ENCODE measurements at regions not wholly inside any gene's neighbourhood (a gene's known extent, or its start where the extent isn't known, plus 50 kb on each side); places are given as distances from the start of the nearest gene placed in this dataset.

GRCh38 chr5:44942524-44943001, 133.8 kb downstream of the MRPS30 start:
- TF ChIP-seq YY1 (IDR thresholded peaks at IDR 0.05; ENCODE audit: insufficient read depth, insufficient read length) (no peak), ZNF274 (IDR thresholded peaks at IDR 0.05; ENCODE audit: low read depth, low read length) (no peak)

All from NT2/D1 (cell line).